SK-N-SH treated with all-trans-retinoic acid at 6 μM for 48 hours (cell line): ENCODE measurements at regions not wholly inside any gene's neighbourhood (a gene's known extent, or its start where the extent isn't known, plus 50 kb on each side); places are given as distances from the start of the nearest gene placed in this dataset.

ENCODE experiments used
- ATAC-seq: fragments of 200-7000 bp; cut with Tn5 transposase; 3 replicates; pipeline ENCODE4 v1.9.1; 2020; ENCODE audit warnings: mild to moderate bottlenecking, moderate library complexity
- ARNTL ChIP-seq: fragments of 450-650 bp; formaldehyde crosslinking; IDR thresholded peaks from 2 replicates; pipeline ENCODE4 v1.5.0; 2020; ENCODE audit warnings: low read depth, mild to moderate bottlenecking, moderate library complexity, borderline replicate concordance
- BACH2 ChIP-seq: fragments of 250-450 bp; sonication (Bioruptor Pico); IDR thresholded peaks from 2 replicates; pipeline ENCODE4 v1.9.0; 2021; ENCODE audit warnings: mild to moderate bottlenecking, borderline replicate concordance
- ISL1 ChIP-seq: fragments of 250-450 bp; sonication (Bioruptor Pico); IDR thresholded peaks from 2 replicates; pipeline ENCODE4 v2.1.2; 2022; ENCODE audit warnings: mild to moderate bottlenecking, moderate library complexity
- OSR1 ChIP-seq: fragments of 250-450 bp; sonication (Bioruptor Pico); IDR thresholded peaks from 2 replicates; pipeline ENCODE4 v1.8.0; 2022; ENCODE audit warnings: moderate library complexity, mild to moderate bottlenecking, inconsistent platforms
- PPARA ChIP-seq: fragments of 250-450 bp; sonication (Bioruptor Pico); IDR thresholded peaks from 2 replicates; pipeline ENCODE4 v1.5.0; 2020; ENCODE audit warnings: mild to moderate bottlenecking, borderline replicate concordance
- SNAI2 ChIP-seq: fragments of 250-450 bp; sonication (Bioruptor Pico); IDR thresholded peaks from 2 replicates; pipeline ENCODE4 v1.5.0; 2020; ENCODE audit warnings: mild to moderate bottlenecking, moderate library complexity
- TCF4 ChIP-seq: fragments of 250-450 bp; sonication (Bioruptor Pico); IDR thresholded peaks from 2 replicates; pipeline ENCODE4 v1.8.0; 2021; ENCODE audit warnings: mild to moderate bottlenecking, moderate library complexity, borderline replicate concordance
- ZC3H10 ChIP-seq: fragments of 250-450 bp; sonication (Bioruptor Pico); IDR thresholded peaks from 2 replicates; pipeline ENCODE4 v1.5.1; 2021; ENCODE audit warnings: mild to moderate bottlenecking, moderate library complexity
- ZFP3 ChIP-seq: fragments of 250-450 bp; sonication (Bioruptor Pico); IDR thresholded peaks from 2 replicates; pipeline ENCODE4 v1.5.0; 2020; ENCODE audit warnings: mild to moderate bottlenecking, moderate library complexity
- ZFP30 ChIP-seq: fragments of 450-650 bp; formaldehyde crosslinking; IDR thresholded peaks from 2 replicates; pipeline ENCODE4 v1.5.0; 2022; ENCODE audit warnings: mild to moderate bottlenecking, moderate library complexity
- ZNF565 ChIP-seq: fragments of 450-650 bp; formaldehyde crosslinking; conservative IDR thresholded peaks from 2 replicates; pipeline ENCODE4 v1.5.0; 2020; ENCODE audit warnings: low read depth, mild to moderate bottlenecking, moderate library complexity
- ZNF70 ChIP-seq: fragments of 450-650 bp; formaldehyde crosslinking; IDR thresholded peaks from 2 replicates; pipeline ENCODE4 v1.5.0; 2020; ENCODE audit warnings: mild to moderate bottlenecking, moderate library complexity
- TF ChIP-seq, protein P1 (sequence below): fragments of 250-450 bp; sonication (Bioruptor Pico); IDR thresholded peaks from 2 replicates; pipeline ENCODE4 v1.5.0; 2020; ENCODE audit warnings: mild to moderate bottlenecking, moderate library complexity
- TF ChIP-seq, protein P2 (sequence below): fragments of 250-450 bp; sonication (Bioruptor Pico); IDR thresholded peaks from 2 replicates; pipeline ENCODE4 v1.5.1; 2020; ENCODE audit warnings: low read depth, mild to moderate bottlenecking, moderate library complexity
- TF ChIP-seq, protein P3 (sequence below): fragments of 250-450 bp; sonication (Bioruptor Pico); IDR thresholded peaks from 2 replicates; pipeline ENCODE4 v1.5.1; 2021; ENCODE audit warnings: mild to moderate bottlenecking, moderate library complexity
- TF ChIP-seq, protein P4 (sequence below): fragments of 250-450 bp; sonication (Bioruptor Pico); IDR thresholded peaks from 2 replicates; pipeline ENCODE4 v1.8.0; 2020; ENCODE audit warnings: mild to moderate bottlenecking, moderate library complexity, borderline replicate concordance
- TF ChIP-seq, protein P5 (sequence below): fragments of 250-450 bp; sonication (Bioruptor Pico); IDR thresholded peaks from 2 replicates; pipeline ENCODE4 v1.8.0; 2021; ENCODE audit warnings: low read depth, mild to moderate bottlenecking, moderate library complexity, borderline replicate concordance

DNA sequence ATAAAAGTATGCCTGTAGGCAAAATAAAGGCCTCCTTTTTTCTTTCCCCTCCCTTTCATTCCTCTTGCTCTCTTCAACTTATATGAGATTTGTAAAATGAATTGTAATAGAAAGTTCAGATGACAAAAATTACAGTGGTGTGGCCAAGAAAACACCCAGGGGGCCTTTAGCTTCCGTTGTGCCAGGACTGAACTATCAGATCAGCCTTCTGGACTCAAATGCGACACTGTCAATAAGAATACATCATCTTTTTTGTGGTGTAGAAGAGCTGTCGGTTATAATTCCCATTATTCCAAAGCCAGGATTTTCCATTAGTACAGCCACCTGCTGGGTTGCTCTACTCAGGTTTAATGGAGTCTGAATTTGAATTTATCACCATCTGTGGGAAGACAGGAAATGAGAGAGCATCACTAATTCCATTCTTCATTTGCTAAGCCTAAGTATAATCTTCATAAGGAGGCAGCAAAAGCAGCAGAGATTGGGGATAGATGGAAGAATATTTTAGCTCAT lies 443.4 kb downstream of the ANXA1 start (continued):
- TF ChIP-seq, protein P1, sequence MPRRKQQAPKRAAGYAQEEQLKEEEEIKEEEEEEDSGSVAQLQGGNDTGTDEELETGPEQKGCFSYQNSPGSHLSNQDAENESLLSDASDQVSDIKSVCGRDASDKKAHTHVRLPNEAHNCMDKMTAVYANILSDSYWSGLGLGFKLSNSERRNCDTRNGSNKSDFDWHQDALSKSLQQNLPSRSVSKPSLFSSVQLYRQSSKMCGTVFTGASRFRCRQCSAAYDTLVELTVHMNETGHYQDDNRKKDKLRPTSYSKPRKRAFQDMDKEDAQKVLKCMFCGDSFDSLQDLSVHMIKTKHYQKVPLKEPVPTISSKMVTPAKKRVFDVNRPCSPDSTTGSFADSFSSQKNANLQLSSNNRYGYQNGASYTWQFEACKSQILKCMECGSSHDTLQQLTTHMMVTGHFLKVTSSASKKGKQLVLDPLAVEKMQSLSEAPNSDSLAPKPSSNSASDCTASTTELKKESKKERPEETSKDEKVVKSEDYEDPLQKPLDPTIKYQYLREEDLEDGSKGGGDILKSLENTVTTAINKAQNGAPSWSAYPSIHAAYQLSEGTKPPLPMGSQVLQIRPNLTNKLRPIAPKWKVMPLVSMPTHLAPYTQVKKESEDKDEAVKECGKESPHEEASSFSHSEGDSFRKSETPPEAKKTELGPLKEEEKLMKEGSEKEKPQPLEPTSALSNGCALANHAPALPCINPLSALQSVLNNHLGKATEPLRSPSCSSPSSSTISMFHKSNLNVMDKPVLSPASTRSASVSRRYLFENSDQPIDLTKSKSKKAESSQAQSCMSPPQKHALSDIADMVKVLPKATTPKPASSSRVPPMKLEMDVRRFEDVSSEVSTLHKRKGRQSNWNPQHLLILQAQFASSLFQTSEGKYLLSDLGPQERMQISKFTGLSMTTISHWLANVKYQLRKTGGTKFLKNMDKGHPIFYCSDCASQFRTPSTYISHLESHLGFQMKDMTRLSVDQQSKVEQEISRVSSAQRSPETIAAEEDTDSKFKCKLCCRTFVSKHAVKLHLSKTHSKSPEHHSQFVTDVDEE = no peak
- no peak for TF ChIP-seq ZNF565 (CRISPR knock-in tag)
- no peak for TF ChIP-seq ZNF70 (CRISPR knock-in tag)
- no peak for TF ChIP-seq SNAI2 (CRISPR knock-in tag)
- TF ChIP-seq, protein P2, sequence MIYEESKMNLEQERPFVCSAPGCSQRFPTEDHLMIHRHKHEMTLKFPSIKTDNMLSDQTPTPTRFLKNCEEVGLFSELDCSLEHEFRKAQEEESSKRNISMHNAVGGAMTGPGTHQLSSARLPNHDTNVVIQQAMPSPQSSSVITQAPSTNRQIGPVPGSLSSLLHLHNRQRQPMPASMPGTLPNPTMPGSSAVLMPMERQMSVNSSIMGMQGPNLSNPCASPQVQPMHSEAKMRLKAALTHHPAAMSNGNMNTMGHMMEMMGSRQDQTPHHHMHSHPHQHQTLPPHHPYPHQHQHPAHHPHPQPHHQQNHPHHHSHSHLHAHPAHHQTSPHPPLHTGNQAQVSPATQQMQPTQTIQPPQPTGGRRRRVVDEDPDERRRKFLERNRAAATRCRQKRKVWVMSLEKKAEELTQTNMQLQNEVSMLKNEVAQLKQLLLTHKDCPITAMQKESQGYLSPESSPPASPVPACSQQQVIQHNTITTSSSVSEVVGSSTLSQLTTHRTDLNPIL (CRISPR knock-in tag) = no peak
- TF ChIP-seq, protein P3, sequence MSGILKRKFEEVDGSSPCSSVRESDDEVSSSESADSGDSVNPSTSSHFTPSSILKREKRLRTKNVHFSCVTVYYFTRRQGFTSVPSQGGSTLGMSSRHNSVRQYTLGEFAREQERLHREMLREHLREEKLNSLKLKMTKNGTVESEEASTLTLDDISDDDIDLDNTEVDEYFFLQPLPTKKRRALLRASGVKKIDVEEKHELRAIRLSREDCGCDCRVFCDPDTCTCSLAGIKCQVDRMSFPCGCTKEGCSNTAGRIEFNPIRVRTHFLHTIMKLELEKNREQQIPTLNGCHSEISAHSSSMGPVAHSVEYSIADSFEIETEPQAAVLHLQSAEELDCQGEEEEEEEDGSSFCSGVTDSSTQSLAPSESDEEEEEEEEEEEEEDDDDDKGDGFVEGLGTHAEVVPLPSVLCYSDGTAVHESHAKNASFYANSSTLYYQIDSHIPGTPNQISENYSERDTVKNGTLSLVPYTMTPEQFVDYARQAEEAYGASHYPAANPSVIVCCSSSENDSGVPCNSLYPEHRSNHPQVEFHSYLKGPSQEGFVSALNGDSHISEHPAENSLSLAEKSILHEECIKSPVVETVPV (CRISPR knock-in tag) = no peak
- TF ChIP-seq TCF4 = no peak
- TF ChIP-seq PPARA (CRISPR knock-in tag) = no peak
- TF ChIP-seq ZC3H10 (CRISPR knock-in tag) = no peak

DNA sequence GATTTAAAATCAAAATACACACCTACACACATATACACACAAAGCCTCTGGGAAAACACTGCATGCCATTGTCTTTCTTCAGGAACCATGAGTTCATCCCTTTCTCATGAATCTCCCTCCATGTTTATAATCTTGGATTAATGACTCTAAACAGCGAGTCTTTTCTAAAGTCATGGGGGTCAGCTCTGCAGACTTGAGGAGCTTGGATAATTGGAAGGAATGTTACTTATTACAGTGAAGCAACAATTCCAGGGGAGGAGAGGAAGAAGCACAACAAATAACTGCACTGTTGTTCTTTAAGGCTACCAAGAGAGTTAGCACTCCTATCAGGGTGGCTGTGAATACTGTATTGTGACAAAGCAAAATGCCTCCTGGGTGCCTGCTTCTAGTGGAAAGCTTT lies 444.7 kb downstream of the ANXA1 start:
- no peak for ATAC-seq
- TF ChIP-seq ARNTL (CRISPR knock-in tag) = no peak
- TF ChIP-seq, protein P2 (CRISPR knock-in tag) = no peak
- TF ChIP-seq ZNF565 (CRISPR knock-in tag) = no peak
- no peak for TF ChIP-seq PPARA (CRISPR knock-in tag)
- TF ChIP-seq ISL1 (CRISPR knock-in tag) = no peak
- TF ChIP-seq ZFP3 = no peak
- no peak for TF ChIP-seq ZC3H10 (CRISPR knock-in tag)
- TF ChIP-seq, protein P4, sequence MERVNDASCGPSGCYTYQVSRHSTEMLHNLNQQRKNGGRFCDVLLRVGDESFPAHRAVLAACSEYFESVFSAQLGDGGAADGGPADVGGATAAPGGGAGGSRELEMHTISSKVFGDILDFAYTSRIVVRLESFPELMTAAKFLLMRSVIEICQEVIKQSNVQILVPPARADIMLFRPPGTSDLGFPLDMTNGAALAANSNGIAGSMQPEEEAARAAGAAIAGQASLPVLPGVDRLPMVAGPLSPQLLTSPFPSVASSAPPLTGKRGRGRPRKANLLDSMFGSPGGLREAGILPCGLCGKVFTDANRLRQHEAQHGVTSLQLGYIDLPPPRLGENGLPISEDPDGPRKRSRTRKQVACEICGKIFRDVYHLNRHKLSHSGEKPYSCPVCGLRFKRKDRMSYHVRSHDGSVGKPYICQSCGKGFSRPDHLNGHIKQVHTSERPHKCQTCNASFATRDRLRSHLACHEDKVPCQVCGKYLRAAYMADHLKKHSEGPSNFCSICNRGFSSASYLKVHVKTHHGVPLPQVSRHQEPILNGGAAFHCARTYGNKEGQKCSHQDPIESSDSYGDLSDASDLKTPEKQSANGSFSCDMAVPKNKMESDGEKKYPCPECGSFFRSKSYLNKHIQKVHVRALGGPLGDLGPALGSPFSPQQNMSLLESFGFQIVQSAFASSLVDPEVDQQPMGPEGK (CRISPR knock-in tag) = no peak
- no peak for TF ChIP-seq OSR1 (CRISPR knock-in tag)
- TF ChIP-seq, protein P1 = no peak
- no peak for TF ChIP-seq ZFP30 (CRISPR knock-in tag)

DNA sequence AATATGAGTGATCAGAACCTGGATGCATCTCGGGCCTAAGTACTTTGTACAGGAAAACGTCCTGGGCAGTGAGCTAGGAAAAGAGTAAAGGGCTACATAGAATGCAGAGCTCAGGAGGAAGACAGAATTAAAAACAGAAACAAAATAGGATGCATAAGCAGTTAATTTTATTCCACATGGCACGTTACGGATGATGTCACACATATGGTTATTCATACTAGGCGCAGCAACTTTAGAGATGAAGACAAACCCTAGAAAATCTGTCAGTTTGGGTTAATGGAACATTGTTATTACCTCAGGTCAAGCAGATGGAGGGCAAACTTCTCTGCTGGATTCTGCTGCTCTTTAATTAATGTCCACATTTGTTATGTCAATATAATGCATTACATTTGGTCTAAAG lies 445.4 kb downstream of the ANXA1 start:
- TF ChIP-seq BACH2 (CRISPR knock-in tag) = no peak
- no peak for TF ChIP-seq ZFP30 (CRISPR knock-in tag)
- TF ChIP-seq, protein P2 (CRISPR knock-in tag) = no peak
- no peak for TF ChIP-seq ISL1 (CRISPR knock-in tag)
- no peak for TF ChIP-seq ZNF565 (CRISPR knock-in tag)
- TF ChIP-seq, protein P5, sequence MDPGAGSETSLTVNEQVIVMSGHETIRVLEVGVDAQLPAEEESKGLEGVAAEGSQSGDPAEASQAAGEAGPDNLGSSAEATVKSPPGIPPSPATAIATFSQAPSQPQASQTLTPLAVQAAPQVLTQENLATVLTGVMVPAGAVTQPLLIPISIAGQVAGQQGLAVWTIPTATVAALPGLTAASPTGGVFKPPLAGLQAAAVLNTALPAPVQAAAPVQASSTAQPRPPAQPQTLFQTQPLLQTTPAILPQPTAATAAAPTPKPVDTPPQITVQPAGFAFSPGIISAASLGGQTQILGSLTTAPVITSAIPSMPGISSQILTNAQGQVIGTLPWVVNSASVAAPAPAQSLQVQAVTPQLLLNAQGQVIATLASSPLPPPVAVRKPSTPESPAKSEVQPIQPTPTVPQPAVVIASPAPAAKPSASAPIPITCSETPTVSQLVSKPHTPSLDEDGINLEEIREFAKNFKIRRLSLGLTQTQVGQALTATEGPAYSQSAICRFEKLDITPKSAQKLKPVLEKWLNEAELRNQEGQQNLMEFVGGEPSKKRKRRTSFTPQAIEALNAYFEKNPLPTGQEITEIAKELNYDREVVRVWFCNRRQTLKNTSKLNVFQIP = no peak
- ATAC-seq = no peak
